DMS53 treated with DMSO at 0.1 percent for 48 hours (cell line): ENCODE measurements at regions not wholly inside any gene's neighbourhood (a gene's known extent, or its start where the extent isn't known, plus 50 kb on each side); places are given as distances from the start of the nearest gene placed in this dataset.

Experiments
- DNase-seq: peaks from one replicate; lab custom pipeline; 2025; ENCODE audit not compliant: unreplicated experiment; lab: John Stamatoyannopoulos, UW

DNA sequence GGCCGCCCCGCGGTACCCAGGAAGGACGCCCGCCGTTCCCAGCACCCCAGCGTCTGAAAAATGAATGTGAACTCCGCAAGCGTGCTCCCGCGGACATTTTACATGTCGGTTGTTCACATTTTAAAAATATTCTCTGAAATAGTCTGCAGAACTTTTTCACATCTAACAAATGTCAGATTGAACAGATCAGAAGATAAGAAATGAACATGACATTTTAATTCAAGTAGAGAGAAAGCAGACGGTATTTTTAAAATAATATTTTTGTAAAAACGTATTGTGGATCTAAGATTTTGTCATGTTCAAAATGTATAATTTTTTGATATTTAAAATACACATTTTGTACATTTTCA is 101.8 kb upstream of the DIO3 start:
- no peak for DNase-seq

DNA sequence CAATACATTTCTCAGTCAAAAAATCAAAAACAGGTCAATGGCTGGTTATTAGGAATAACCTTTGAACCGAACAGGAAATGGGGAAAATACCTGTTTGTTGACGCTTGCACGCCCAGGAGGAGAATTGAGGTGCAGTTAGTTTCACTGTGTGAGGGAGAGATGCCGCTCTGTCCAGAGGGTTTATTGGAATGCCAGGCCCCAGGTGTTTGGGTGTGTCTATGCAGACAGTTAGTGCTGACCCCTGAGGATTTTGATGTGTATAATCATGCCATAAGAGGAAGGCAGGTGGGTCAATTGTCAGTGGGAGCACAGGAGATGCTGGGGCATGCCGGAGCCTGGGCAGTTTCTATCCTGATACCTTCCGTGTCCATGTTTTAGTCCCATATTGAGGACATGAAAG is 100.8 kb upstream of the DIO3 start:
- DNase-seq, result no peak

DNA sequence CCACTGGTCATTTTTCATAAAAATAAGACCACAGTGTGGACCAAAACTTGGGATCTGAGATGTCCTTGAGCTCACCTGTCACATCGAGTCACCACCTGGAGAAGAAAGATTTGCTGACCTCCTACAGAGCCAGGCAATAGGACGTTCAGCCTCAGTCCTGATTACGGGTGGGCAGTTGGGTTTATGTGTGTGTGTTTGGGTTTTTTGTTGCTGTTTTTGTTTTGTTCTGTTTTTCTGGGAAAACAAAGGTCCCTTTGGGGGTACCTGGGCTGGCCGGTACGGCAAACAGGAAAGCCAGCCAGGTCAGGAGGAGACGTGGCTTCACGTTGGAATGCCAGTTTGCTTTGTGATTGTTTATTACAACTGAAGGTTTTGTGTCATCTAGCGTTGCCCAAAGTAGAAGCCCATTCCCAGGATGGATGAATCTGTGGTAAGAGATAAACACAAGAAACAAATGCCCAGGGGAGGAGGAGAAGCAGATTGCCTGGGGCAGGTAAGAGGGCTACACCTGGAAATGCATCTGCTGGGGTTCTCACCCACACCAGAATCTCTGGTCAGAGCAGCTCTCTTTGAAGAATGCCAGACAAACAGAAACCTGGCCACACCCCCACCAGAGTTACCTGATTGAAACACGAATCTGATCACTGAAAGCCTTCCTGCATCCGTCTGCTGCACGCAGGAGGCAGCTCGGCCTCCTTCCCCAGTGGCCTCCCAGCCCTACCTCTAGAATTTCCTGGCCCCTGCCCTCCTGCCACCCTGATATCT is 100.1 kb upstream of the DIO3 start:
- DNase-seq, result no peak

DNA sequence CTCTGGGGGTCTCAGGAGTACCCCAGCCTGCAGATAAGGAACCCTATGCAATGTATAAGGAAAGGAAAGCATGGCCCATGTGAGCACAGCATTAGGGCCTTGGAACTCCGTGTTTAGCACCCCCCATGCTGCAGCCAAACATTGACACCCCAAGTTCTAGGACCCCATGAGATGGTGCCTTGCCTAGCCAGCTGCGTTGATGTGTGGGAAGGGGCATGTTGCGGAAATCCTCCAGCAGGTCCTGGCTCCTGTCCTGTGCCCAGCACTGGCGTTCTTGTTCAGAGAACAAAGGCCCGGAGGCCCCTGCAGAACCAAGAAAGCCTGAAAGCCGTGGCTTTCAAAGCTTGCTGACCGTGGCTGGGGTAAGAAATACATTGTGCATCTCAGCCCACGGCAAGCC is 99.4 kb upstream of the DIO3 start:
- no peak for DNase-seq

DNA sequence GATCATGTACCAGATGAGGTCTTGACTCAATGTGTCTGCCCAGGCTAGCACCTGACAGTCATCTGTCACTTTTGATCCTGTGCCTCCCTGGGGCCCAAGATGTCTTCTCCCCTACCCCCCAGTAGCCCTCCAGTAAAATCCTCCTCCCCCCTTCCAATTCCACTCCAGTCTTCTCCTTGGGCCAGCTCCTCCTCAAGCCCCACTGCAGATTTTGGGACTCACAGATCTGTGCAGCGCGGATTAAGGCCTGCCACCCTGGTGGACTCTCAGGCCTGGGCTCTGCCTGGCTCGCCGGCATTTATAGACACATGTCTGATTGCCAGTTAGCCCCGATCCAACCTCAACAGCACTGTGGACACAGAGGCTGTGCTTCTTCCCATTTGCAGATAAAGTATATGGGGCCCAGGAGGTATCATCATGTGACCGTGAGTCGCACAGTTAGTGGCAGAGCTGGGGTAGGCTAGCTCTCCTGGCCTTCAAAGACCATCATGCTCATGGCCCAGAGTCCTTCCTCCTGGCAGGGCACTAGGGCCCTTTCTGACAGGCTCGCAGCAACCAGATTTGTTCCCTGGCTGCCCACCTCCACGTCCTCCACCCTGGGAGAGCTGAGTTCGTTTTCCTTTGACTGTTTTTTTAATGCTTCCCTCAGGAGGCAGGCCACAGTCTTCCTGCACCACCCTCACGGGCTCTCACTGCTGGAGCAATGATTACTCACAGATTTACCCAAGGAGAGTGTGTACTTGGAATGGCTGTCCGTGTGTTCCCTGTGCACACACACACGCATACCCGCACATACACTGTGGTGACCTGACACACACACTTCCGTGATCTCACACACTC is 98.3 kb upstream of the DIO3 start:
- no peak for DNase-seq

DNA sequence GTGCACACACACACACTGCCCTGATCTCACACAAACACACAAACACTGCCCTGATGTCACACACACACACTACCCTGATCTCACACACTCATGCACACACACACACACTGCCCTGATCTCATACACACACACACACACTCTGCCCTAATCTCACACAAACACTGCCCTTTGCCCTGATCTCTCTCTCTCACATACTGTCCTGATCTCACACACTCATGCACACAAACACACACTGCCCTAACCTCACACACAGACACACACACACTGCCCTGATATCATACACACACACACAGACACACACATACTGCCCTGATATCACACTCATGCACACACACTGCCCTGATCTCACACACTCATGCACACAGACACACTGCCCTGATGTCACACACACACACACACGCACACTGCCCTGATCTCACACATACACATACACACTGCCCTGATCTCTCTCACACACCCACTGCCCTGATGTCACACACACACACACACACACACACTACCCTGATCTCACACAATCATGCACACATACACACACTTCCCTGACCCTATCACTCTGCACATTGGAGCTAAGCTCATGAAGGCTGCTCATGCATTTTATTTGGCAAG is 97.6 kb upstream of the DIO3 start:
- no peak for DNase-seq

DNA sequence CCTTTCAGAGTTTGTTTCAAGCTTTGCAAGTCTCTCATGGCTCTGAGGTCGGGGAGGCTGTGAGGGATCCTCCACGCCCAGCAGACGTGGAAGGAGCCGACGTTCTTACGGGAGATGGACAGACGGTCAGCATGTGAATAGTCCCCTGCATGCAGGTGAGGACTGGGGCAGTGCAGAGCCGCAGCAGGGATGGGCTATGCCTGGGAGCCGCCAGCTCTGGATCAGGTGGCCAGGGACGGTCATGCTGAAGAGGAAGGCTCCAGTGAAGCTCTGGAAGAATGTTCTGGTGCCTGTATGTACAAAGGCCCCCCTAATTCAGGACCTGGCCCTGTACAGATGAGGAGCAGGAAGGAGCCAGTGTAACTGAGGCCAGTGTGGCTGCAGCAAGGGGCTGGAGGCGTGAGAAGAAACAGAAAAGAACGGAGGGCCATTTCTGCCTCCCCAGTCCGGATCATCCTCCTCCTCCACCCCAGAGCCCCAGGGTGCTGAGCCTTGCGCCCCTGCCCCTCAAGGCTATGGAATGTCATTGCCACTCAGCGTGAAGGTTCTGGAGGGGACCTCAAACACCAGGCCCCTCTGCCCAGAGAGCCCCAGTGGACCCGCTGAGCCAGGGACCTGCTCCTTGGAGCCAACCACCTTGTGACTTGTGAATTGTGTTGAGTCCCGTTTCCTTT is 96.8 kb upstream of the DIO3 start:
- DNase-seq, result no peak

DNA sequence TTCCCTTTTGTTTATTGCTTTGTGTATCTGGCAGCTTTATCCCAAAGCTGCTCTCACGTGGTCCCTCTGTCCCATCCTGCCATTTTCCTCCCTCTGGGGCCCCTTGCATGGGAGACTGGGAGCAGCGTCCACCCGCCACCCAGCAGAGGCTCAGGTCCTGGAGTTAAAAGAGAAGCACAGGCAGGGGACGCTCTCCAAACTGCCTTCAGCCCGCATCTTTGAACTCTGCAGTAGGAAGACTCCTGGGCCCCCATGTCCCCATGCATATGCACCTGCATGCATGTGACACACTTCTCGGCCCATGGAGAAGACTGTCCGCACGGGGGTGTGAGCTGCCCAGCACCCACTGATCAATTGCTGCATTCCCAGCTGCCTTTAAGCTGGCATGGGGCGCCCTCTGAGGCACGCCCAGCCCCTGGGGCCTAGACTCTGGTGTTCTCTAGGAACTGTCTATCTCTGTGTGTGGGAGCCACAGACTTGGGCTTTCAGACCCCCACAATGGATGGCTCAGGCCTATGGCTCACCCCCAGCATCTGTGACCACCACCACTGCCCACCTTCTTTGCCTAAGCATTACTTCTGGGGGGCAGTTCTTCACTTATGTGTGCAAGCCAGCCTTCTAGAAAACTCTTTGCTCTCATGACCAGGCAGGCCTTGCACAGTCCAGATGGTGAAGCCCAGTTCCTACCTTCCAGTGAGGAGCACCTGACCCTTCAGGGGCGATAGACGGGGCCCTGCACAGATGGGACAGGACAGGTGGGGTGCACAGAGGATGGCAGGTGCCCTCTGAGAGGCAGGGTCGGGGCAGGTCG is 96.1 kb upstream of the DIO3 start:
- DNase-seq, result no peak

DNA sequence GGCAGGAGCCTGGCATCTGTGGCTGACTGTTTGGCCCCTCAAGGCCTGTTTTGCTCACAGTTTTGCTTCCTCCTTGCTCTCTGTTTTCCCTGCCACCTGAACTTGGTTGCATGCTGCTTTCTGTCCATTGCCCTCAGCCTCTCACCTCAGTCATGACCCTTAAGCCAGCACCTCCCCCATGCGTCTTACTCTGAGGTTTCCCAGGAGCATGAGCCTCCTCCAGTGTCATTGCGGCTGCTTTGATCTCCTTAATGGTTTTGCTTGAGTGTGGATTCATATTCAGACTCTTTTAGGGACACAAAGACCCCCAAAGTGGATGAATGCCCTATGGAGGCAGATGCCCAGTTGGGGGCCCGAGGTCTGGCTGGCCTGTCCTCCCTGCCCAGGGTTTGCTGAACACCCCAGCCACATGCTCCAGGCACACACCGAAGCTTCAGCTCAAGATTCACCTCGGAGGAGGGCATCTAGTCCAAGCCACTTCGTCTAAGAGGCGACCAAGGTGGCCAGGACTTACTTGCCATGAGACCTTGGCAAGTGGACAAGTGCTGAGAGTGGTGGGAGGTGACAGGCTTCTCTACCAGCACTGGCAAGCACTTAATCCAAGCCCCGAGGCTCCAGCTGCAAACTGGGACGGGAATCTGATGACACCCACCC is 95.4 kb upstream of the DIO3 start:
- no peak for DNase-seq

DNA sequence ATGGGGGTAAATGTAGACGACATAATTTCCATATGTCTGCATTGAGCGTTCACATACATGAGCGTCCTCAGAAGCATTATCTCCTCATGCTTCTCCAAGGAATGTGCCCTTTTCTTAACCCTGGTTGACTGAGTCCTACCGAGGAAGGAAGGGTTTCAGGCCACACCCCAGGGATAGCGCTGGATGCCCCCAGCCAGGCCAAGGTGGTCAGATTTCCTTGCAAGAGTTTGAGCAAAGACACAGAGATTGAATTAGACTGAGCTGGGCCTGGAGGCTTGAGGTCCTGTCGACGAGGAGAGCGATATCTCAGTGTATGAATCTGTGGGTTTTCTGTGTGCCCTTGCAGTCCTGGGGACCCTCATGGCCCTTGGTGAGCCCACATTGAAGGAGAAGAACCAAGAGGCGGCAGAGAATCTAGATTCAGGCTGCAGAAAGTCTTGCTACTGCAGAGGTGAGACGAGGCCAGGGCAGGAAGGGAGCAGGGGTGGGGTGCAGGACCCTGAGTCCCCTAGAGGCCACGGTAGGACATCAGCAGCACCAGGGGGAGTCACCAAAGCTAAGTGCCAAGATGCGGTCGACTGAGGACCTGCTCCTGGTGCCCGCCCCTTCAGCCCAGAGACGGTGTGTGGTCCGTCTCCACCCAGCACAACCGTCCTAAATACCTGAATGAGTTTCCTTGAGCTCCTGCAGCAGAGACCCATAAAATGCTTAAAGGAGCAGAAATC is 94.7 kb upstream of the DIO3 start:
- no peak for DNase-seq

DNA sequence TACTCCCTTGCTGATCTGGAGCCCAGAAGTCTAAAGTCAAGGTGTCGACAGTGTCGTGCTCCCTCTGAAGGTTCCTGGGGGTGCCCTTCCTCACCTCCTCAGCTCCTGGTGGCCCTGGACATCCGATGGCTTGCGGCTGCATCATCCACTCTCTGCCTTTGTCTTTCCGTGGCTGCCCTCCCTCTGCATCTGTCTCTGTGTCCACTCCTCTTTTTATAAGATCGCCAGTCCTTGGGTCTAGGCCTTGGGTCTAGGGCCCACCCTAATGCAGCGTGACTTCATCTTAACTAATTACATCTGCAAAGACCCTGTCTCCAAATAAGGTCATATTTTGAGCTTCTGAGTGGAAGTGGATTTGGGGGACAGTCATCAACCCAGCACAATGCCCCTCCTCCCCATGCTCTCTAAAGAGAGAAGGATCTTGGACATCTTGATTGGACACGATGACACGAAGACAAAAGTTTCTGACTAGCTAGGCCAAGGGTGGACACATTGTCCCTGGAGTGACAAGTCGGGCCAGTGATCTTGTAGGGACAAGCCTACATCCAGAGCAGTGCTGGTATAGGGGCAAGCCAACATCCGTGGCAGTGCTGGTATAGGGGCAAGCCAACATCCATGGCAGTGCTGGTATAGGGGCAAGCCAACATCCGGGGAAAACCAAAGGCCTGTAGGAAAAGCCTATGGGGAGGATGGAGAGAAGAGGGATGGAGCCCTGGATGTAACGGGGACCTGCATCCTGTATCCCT is 93.9 kb upstream of the DIO3 start:
- DNase-seq, result no peak

DNA sequence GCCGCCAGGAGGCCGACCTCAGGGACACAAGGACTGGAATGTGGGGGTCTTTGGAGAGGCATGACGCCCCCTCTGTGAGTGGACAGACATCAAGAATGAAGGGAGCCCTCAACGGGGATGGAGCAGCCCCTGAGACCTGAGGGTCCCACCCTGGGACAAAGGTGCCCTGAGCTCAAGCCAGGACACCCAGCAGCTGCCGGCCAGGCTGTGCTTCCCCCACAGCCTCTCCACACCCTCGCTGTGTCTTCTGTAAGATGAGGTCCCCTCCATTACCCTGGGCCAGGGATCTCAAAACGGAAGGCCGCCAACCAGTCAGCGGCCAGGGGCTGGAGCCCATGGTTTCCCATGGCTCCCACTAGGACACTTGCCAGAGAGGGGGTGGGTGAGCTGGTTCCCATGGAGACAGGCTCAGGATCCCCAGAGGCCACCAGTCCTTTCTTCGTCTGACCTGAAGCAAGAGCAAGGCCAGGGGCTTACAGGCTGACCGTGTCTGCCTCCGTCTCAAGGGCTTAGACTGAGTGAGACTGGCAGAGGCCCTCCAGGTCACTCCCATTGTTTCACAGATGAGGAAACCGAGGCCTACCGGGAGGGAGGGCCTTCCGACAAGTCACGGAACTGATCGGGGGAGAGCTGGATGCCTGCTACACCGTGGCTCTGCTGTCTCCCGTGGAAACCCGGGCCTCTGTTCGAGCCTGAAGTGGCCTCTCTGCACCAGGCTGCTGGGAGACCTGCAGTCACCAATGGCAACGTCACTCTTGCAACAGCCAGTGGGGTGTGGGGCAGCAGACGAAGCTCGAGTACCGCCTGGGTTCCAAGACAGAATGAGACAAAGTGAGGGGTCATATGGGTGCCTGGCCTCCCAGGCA is 91.7 kb upstream of the DIO3 start:
- no peak for DNase-seq

DNA sequence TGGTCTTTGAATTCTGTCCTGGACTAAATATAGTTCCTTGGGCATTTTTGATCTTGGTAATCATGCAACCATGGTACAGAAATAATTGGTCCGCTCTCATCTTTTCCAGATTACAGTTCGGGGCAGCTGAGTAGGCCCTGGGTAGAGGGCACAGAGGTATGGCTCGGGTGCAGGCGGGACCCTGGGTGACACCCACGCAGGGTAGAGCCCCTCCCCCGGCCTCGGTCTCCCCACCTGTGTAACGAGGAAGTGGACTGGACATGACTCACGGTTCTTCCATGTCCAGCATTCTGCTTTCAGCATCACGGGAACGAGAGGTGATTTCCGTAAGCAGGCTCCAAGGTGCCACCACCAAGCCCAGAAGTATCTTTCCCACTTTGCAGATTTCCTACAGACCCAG is 91.0 kb upstream of the DIO3 start:
- DNase-seq, result no peak

DNA sequence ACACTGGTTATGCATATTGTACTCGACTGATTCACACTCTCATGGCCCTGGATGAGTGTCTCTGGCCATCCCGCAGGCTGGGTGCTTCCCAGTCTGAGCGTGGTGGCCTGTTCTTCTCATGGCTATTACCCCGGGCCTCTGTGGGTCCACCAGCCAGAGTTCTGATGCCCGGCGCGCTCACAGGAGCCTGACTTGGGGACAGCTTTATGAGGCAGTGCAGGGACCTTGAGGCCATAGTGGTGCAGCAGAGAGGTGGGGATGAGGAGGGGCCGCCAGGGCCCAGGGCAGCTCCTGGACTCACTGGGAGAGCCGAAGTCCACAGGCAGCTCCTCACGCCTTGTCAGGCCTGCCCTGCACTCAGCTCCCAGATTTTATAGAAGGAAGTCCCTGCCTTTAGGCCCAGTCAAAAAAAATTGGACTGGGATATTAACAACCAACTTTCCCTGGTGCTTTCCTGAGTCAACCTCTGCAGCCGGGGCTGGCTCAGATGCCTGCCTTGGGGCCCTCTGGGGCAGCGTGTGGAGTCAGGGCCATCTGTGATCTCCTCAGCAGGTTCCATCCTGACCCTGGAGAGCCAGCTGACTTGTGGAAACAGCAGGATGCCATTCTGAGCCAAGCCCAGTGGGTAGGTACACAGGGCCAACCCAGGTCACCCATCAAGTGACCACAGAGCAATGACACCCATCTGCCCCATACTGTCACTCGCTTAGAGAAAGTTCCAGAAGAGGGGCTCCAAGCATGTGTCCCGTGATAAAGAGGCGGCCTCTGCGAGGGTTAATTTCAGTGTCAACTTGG is 89.4 kb upstream of the DIO3 start:
- no peak for DNase-seq

DNA sequence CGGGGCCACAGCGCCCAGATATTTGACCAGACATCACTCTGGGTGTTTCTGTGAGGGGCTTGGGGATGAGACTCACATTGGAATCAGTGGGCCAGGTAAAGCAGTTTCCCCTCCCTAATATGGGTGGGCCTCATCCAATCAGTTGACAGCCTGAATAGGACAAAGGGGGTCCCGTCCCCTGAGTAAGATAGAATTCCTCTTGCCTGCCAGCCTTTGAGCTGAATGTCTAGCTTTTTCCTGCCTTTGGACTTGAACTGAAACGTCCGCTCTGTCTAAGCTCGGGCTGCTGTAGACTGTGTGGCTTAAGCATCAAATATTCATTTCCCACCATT is 88.8 kb upstream of the DIO3 start:
- no peak for DNase-seq

DNA sequence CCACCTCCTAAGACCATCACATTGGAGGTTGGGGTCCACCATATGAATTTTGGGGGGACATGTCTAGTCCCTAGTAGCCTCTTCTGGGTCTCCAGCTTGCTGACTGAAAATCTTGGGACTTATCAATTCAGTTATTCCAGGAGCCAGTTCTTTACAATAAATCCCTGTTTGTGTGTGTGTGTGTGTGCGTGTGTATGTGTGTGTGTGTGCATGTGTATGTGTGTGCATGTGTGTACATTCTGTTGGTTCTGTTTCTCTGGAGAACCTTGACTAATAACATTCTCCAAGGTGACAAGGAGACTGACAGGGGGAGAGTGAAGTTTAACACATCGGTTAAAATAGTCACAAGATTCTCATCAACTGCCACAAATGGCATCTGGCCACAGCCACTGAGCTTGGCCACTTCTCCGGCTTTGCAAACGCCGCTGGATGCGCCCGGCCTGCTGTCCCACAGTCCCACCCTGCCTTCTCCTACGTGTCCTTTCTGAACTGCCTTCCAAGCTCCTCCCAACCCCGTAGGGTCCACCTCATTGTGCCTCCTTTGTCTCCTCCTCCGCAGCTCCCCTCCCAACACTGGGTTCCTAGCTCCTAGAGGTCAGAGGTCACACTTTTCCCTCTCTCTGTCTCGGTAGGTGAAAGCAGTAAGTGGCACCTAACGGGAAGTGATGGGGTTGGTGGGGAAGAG is 88.1 kb upstream of the DIO3 start:
- no peak for DNase-seq
